K562 (cell line): ENCODE measurements at regions not wholly inside any gene's neighbourhood (a gene's known extent, or its start where the extent isn't known, plus 50 kb on each side); places are given as distances from the start of the nearest gene placed in this dataset.

Source experiments
- CCAR2 ChIP-seq: fragments of 200-400 bp; formaldehyde crosslinking; IDR thresholded peaks from 2 replicates; pipeline ENCODE4 v1.6.1; 2017; ENCODE audit warnings: mild to moderate bottlenecking, low read depth, low read length
- CTCF ChIP-seq, 3 experiments: IDR thresholded peaks in 2 of 3; conservative IDR thresholded peaks in 1 of 3; 2 replicates each; pipeline ENCODE4 v1.5.1; 2011 to 2012; ENCODE audit warnings: low read length in 3 of 3, mild to moderate bottlenecking in 3 of 3, control low read depth in 2 of 3, improper control_type of control experiment in 1 of 3, inconsistent platforms in 1 of 3, low read depth in 1 of 3, mixed read lengths in 1 of 3, moderate library complexity in 1 of 3; ENCODE audit not compliant: insufficient read depth in 2 of 3
- EHMT2 ChIP-seq: fragments of 450-650 bp; IDR thresholded peaks from 2 replicates; pipeline ENCODE4 v1.6.1; 2018; ENCODE audit warnings: antibody characterized with exemption
- JUNB ChIP-seq: fragments of 450-650 bp; formaldehyde crosslinking; conservative IDR thresholded peaks from 2 replicates; pipeline ENCODE4 v1.4.0; 2020; ENCODE audit warnings: mild to moderate bottlenecking
- KAT7 ChIP-seq: sonication (generic); formaldehyde crosslinking; IDR thresholded peaks from 2 replicates; pipeline ENCODE4 v1.8.0; 2022; ENCODE audit warnings: missing genetic modification reagents, mild to moderate bottlenecking, borderline replicate concordance
- RBM39 ChIP-seq: fragments of 200-400 bp; formaldehyde crosslinking; optimal IDR thresholded peaks from 2 replicates; pipeline ENCODE3; 2018; ENCODE audit warnings: low read depth, low read length
- TCF15 ChIP-seq: fragments of 250-450 bp; sonication (Bioruptor Pico); IDR thresholded peaks from 2 replicates; pipeline ENCODE4 v1.8.0; 2022; ENCODE audit warnings: moderate library complexity, mild to moderate bottlenecking, inconsistent platforms
- TEAD1 ChIP-seq, 2 experiments: fragments of 450-650 bp in 1 of 2; sonication (generic) in 1 of 2; formaldehyde crosslinking; IDR thresholded peaks; 2 replicates each; pipeline versions ENCODE4 v1.4.0 to v1.8.0; 2020 to 2022; ENCODE audit warnings: mild to moderate bottlenecking in 2 of 2, missing genetic modification reagents in 1 of 2
- TEAD4 ChIP-seq, 2 experiments: sonication (generic) in 1 of 2; formaldehyde crosslinking in 1 of 2; IDR thresholded peaks; 2 replicates each; pipeline versions ENCODE4 v1.6.1 to v1.8.0; 2012 to 2022; ENCODE audit warnings: borderline replicate concordance in 1 of 2, inconsistent platforms in 1 of 2, low read length in 1 of 2, mild to moderate bottlenecking in 1 of 2, missing genetic modification reagents in 1 of 2
- XRCC3 ChIP-seq: fragments of 450-650 bp; IDR thresholded peaks from 2 replicates; pipeline ENCODE4 v1.6.1; 2017; ENCODE audit warnings: mild to moderate bottlenecking, moderate library complexity
- TF ChIP-seq, protein P1 (sequence below): fragments of 450-650 bp; formaldehyde crosslinking; conservative IDR thresholded peaks from 2 replicates; pipeline ENCODE4 v1.4.0; 2022; ENCODE audit warnings: mild to moderate bottlenecking, missing genetic modification characterization
- TF ChIP-seq, protein P2 (sequence below): fragments of 250-450 bp; sonication (Bioruptor Pico); IDR thresholded peaks from 2 replicates; pipeline ENCODE4 v1.5.0; 2020; ENCODE audit warnings: mild to moderate bottlenecking, borderline replicate concordance

- no peak for TF ChIP-seq CTCF (IDR thresholded peaks at IDR 0.05 in 2 of 3, conservative IDR thresholded peaks at IDR 0.05 in 1 of 3; ENCODE audit: insufficient read depth in 2 of 3, low read depth in 1 of 3, low read length in 3 of 3)
- TF ChIP-seq, protein P1, sequence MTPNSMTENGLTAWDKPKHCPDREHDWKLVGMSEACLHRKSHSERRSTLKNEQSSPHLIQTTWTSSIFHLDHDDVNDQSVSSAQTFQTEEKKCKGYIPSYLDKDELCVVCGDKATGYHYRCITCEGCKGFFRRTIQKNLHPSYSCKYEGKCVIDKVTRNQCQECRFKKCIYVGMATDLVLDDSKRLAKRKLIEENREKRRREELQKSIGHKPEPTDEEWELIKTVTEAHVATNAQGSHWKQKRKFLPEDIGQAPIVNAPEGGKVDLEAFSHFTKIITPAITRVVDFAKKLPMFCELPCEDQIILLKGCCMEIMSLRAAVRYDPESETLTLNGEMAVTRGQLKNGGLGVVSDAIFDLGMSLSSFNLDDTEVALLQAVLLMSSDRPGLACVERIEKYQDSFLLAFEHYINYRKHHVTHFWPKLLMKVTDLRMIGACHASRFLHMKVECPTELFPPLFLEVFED (CRISPR knock-in tag) = no peak
- no peak for TF ChIP-seq JUNB (CRISPR knock-in tag)
- TF ChIP-seq TCF15 = no peak
- TF ChIP-seq RBM39 = no peak
- TF ChIP-seq KAT7 = no peak
- no peak for TF ChIP-seq EHMT2
- no peak for TF ChIP-seq TEAD1 (CRISPR knock-in tag; IDR thresholded peaks at IDR 0.05)
- no peak for TF ChIP-seq TEAD4 (IDR thresholded peaks at IDR 0.05; ENCODE audit: low read length)
- no peak for TF ChIP-seq TEAD4 (CRISPR knock-in tag; IDR thresholded peaks at IDR 0.05; ENCODE audit: borderline replicate concordance)
- TF ChIP-seq XRCC3 = no peak
- no peak for TF ChIP-seq CCAR2
- TF ChIP-seq, protein P2, sequence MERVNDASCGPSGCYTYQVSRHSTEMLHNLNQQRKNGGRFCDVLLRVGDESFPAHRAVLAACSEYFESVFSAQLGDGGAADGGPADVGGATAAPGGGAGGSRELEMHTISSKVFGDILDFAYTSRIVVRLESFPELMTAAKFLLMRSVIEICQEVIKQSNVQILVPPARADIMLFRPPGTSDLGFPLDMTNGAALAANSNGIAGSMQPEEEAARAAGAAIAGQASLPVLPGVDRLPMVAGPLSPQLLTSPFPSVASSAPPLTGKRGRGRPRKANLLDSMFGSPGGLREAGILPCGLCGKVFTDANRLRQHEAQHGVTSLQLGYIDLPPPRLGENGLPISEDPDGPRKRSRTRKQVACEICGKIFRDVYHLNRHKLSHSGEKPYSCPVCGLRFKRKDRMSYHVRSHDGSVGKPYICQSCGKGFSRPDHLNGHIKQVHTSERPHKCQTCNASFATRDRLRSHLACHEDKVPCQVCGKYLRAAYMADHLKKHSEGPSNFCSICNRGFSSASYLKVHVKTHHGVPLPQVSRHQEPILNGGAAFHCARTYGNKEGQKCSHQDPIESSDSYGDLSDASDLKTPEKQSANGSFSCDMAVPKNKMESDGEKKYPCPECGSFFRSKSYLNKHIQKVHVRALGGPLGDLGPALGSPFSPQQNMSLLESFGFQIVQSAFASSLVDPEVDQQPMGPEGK = no peak
Observed at GRCh38 chr1:198848649-198849048, 209.8 kb downstream of the PTPRC start.
